ENCODE measurements at regions not wholly inside any gene's neighbourhood (a gene's known extent, or its start where the extent isn't known, plus 50 kb on each side); places are given as distances from the start of the nearest gene placed in this dataset.

DNA sequence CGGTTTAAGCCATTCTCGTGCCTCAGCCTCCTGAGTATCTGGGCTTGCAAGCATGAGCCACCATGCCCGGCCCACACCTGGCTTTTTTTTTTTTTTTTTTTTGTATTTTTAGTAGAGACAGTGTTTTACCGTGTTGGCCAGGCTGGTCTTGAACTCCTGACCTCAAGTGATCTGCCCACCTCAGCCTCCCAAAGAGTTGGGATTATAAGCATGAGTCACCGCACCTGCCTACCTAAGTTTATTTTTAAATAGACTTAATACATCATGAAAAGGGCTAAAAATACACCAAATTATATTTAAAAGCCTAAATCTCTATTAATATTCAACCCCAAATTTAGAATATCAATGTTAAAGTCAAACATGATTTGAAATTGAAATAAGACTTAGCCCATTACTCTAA lies 250.8 kb upstream of the MC4R start:
- no peak for TF ChIP-seq POLR2A (IDR thresholded peaks at IDR 0.05; ENCODE audit: low read depth, low read length)
- TF ChIP-seq TAF1 (IDR thresholded peaks at IDR 0.05; ENCODE audit: borderline replicate concordance, low read depth, low read length) = no peak
